Ramos (cell line): ENCODE measurements at regions not wholly inside any gene's neighbourhood (a gene's known extent, or its start where the extent isn't known, plus 50 kb on each side); places are given as distances from the start of the nearest gene placed in this dataset.
"Not testable (repeated sequence)": the region's sequence is repeated elsewhere in the genome, so short reads cannot be mapped to it uniquely, and the experiment has no call there.

ENCODE experiments used
- in situ Hi-C: fragments of 300-500 bp; cut with MboI; formaldehyde crosslinking; loops from one replicate; pipeline ENCODE4 v1.14.3; 2022; ENCODE audit warnings: low sequenced_read_pairs; ENCODE audit not compliant: unreplicated experiment

- in situ Hi-C loops = no loop called here
Observed at GRCh38 chr20:11145616-11146015, 471.8 kb upstream of the JAG1 start.

GRCh38 chr20:11153819-11154218 lies 480.0 kb upstream of the JAG1 start:
- in situ Hi-C loops = no loop called here

GRCh38 chr20:11155156-11155756 lies 481.5 kb upstream of the JAG1 start:
- in situ Hi-C loops = no loop called here

- in situ Hi-C loops = no loop called here
Observed at GRCh38 chr20:11156922-11157321, 483.1 kb upstream of the JAG1 start.

GRCh38 chr20:11158146-11158545 lies 484.3 kb upstream of the JAG1 start:
- in situ Hi-C loops = no loop called here

GRCh38 chr20:11158589-11158988 lies 484.8 kb upstream of the JAG1 start:
- in situ Hi-C loops = no loop called here

GRCh38 chr20:11159728-11160127 lies 485.9 kb upstream of the JAG1 start:
- in situ Hi-C loops = no loop called here

- in situ Hi-C loops = no loop called here
Observed at GRCh38 chr20:11162026-11162775, 488.4 kb upstream of the JAG1 start.

GRCh38 chr20:11165789-11166188 lies 492.0 kb upstream of the JAG1 start:
- in situ Hi-C loops = no loop called here

GRCh38 chr20:11166712-11167111 lies 492.9 kb upstream of the JAG1 start:
- in situ Hi-C loops = no loop called here

- in situ Hi-C loops = no loop called here
Observed at GRCh38 chr20:11168026-11168425, 494.2 kb upstream of the JAG1 start.

GRCh38 chr20:11170025-11170424 lies 496.2 kb upstream of the JAG1 start:
- in situ Hi-C loops = no loop called here

GRCh38 chr20:11170565-11170964 lies 496.8 kb upstream of the JAG1 start:
- in situ Hi-C loops = no loop called here

GRCh38 chr20:11172881-11173280 lies 499.1 kb upstream of the JAG1 start:
- in situ Hi-C loops = no loop called here

- in situ Hi-C loops = no loop called here
Observed at GRCh38 chr20:11173916-11174315, 500.1 kb upstream of the JAG1 start.

- in situ Hi-C loops = no loop called here
Observed at GRCh38 chr20:11174861-11175260, 501.1 kb upstream of the JAG1 start.

GRCh38 chr20:11176431-11176830 lies 502.6 kb upstream of the JAG1 start:
- in situ Hi-C loops = no loop called here

GRCh38 chr20:11178946-11179654 lies 505.3 kb upstream of the JAG1 start:
- in situ Hi-C loops = no loop called here

GRCh38 chr20:11180186-11180585 lies 506.4 kb upstream of the JAG1 start:
- in situ Hi-C loops = no loop called here

- in situ Hi-C loops = not testable (repeated sequence)
Observed at GRCh38 chr20:11181129-11181528, 507.3 kb upstream of the JAG1 start.

GRCh38 chr20:11181966-11182365 lies 508.2 kb upstream of the JAG1 start:
- in situ Hi-C loops = no loop called here
